OCI-LY3 (cell line): ENCODE measurements at regions not wholly inside any gene's neighbourhood (a gene's known extent, or its start where the extent isn't known, plus 50 kb on each side); places are given as distances from the start of the nearest gene placed in this dataset.

ENCODE experiments used
- H2AFZ ChIP-seq: fragments of 200-600, 300-600 bp; shearing (Covaris generic); 2 replicates; pipeline ENCODE4 v1.6.0; 2014; ENCODE audit warnings: antibody characterized with exemption, low read depth, low read length
- H3K27ac ChIP-seq: fragments of 200-600, 300-600 bp; sonication (generic); 2 replicates; pipeline ENCODE4 v1.5.1; 2014; ENCODE audit warnings: mild to moderate bottlenecking, low read length, moderate library complexity, mixed read lengths
- H3K27me3 ChIP-seq: fragments of 200-600, 300-600 bp; sonication (generic); 2 replicates; pipeline ENCODE4 v1.6.1; 2014; ENCODE audit warnings: low read depth, low read length, mixed read lengths
- H3K36me3 ChIP-seq: fragments of 200-600, 300-600 bp; sonication (generic); replicated peaks from 2 replicates; pipeline ENCODE3; 2014; ENCODE audit warnings: low read depth, low read length, mixed read lengths
- H3K4me1 ChIP-seq: fragments of 300-600, 200-600 bp; sonication (generic); 2 replicates; pipeline ENCODE4 v1.6.1; 2014; ENCODE audit warnings: low read length, mixed read lengths
- H3K4me2 ChIP-seq: fragments of 200-600, 300-600 bp; sonication (generic); 2 replicates; pipeline ENCODE4 v1.6.1; 2014; ENCODE audit warnings: low read length, mixed read lengths
- H3K4me3 ChIP-seq: fragments of 300-600, 200-600 bp; sonication (generic); 2 replicates; pipeline ENCODE4 v1.5.1; 2014; ENCODE audit warnings: antibody characterized with exemption, mild to moderate bottlenecking, low read length, moderate library complexity
- H3K79me2 ChIP-seq: fragments of 300-600, 200-600 bp; shearing (Covaris generic); 2 replicates; pipeline ENCODE4 v1.6.1; 2014; ENCODE audit warnings: mild to moderate bottlenecking, low read length, mixed read lengths
- H3K9ac ChIP-seq: fragments of 300-600, 200-600 bp; shearing (Covaris generic); 2 replicates; pipeline ENCODE4 v1.6.0; 2014; ENCODE audit warnings: mild to moderate bottlenecking, low read length, moderate library complexity
- H3K9me3 ChIP-seq: fragments of 200-600, 300-600 bp; shearing (Covaris generic); 2 replicates; pipeline ENCODE4 v1.6.1; 2014; ENCODE audit warnings: low read length, mixed read lengths; ENCODE audit not compliant: insufficient read depth
- H4K20me1 ChIP-seq: fragments of 200-600, 300-600 bp; sonication (generic); 2 replicates; pipeline ENCODE4 v1.6.1; 2016; ENCODE audit warnings: low read length, mixed read lengths; ENCODE audit not compliant: insufficient read depth
- EZH2phosphoT487 ChIP-seq: fragments of 200-600 bp; shearing (Covaris generic); IDR thresholded peaks from 2 replicates; pipeline ENCODE4 v1.6.1; 2018; ENCODE audit warnings: antibody characterized with exemption, mixed run types, low read depth
- TF ChIP-seq, protein P1 (sequence below): fragments of 200-600, 300-600 bp; sonication (generic); IDR thresholded peaks from 2 replicates; pipeline ENCODE4 v1.5.1; 2014; ENCODE audit warnings: antibody characterized with exemption, low read length, low read depth

DNA sequence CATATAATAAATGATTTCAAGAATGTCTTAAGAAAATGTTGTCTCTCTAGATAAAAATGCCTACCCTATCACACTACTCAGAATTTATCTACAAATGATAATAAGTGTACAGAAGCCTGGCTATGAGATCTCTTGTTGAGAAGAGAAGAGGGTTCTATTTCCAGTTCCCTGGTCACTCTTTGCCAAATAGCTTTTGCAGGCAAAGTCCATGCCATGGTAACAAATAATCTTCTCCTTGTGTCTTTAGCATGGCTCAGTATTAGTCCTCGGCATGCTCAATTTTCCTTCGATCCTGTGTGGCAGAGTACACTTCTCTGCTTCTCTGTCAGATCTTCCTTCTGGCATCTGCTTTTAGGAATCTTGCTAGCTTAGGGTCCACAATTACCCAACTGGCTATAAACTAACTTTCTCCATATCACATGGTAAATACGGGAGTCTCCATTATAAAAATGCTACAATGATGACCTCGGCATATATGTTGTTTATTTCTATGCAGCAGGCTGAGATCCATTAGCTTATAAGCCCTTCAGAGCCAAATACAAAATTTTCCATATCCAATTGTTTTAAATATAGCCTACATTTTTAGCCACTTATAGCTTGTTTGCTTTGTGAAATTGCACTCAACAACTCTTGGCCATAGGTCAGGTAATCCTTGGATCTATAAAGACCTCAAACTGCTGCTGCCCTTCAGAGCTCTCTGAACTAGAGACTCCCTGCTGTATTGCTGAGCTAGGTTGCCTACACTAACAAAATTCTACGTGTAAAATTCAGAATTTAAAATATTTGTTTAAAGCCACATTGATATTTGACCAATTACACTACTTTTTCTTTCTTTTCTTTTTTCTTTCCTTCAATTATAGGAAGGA is 157.5 kb downstream of the FSIP2 start:
- Histone ChIP-seq H2AFZ (no peak overlapping the region), H3K9me3 (no peaks in the 10 kb centered on the region), H3K36me3 (no peaks in the 10 kb centered on the region), H4K20me1 (no peaks in the 10 kb centered on the region), H3K9ac (no peak overlapping the region), H3K4me3 (no peak overlapping the region), H3K27ac (no peak overlapping the region), H3K4me1 (no peaks in the 10 kb centered on the region), H3K4me2 (no peak overlapping the region), H3K79me2 (no peaks in the 10 kb centered on the region), H3K27me3 (no peaks in the 10 kb centered on the region)
- TF ChIP-seq, protein P1, sequence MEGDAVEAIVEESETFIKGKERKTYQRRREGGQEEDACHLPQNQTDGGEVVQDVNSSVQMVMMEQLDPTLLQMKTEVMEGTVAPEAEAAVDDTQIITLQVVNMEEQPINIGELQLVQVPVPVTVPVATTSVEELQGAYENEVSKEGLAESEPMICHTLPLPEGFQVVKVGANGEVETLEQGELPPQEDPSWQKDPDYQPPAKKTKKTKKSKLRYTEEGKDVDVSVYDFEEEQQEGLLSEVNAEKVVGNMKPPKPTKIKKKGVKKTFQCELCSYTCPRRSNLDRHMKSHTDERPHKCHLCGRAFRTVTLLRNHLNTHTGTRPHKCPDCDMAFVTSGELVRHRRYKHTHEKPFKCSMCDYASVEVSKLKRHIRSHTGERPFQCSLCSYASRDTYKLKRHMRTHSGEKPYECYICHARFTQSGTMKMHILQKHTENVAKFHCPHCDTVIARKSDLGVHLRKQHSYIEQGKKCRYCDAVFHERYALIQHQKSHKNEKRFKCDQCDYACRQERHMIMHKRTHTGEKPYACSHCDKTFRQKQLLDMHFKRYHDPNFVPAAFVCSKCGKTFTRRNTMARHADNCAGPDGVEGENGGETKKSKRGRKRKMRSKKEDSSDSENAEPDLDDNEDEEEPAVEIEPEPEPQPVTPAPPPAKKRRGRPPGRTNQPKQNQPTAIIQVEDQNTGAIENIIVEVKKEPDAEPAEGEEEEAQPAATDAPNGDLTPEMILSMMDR: no peak
- TF ChIP-seq EZH2phosphoT487: no peak

DNA sequence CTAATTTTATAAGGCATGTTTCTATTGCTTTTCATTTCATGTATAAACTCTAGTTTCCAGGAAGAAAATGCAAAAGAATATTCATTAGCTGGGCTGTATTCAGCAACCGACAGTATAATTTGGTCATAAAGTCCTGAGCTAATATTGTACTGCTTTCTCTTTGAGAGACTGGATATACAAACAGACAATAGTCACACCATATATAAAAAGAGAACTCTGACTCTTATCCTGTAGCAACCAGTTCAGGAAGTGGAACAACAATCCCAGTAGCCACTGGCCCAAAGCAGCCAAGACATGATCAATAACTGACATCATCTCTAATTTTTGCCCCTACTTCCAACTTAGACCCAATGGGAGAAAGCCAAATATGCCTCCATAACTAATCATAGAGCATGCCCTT is 160.8 kb downstream of the FSIP2 start:
- TF ChIP-seq, protein P1: no peak
- no peak for TF ChIP-seq EZH2phosphoT487
- no peaks in the 10 kb centered on the region for H4K20me1 ChIP-seq

DNA sequence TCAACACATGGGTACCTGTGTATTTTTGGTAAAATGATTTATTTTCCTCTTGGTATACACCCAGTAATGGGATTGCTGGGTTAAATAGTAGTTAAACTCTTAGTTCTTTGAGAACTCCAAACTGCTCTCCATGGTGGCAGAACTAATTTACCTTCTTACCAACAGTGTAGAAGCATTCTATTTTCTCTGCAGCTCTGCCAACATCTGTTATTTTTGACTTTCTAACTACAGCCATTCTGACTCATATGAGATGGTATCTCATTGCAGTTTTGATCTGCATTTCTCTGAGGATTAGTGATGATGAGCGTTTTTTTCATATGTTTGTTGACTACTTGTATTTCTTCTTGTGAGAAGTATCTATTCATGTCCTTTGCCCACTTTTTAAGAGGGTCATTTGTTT is 180.6 kb downstream of the FSIP2 start:
- no peak overlapping the region for H2AFZ ChIP-seq
- no peaks in the 10 kb centered on the region for H3K9me3 ChIP-seq
- H4K20me1 ChIP-seq: no peaks in the 10 kb centered on the region
- H3K36me3 ChIP-seq: no peaks in the 10 kb centered on the region
- no peak overlapping the region for H3K9ac ChIP-seq
- no peaks in the 10 kb centered on the region for H3K27me3 ChIP-seq
- TF ChIP-seq, protein P1: no peak
- no peak for TF ChIP-seq EZH2phosphoT487
- no peak overlapping the region for H3K27ac ChIP-seq
- no peaks in the 10 kb centered on the region for H3K79me2 ChIP-seq
- no peak overlapping the region for H3K4me2 ChIP-seq
- no peaks in the 10 kb centered on the region for H3K4me1 ChIP-seq
- H3K4me3 ChIP-seq: no peak overlapping the region

More for the DNA sequence above, 160.8 kb downstream of the FSIP2 start:
- Histone ChIP-seq H3K9ac (no peak overlapping the region), H3K36me3 (no peaks in the 10 kb centered on the region), H3K4me2 (no peak overlapping the region), H3K4me3 (no peak overlapping the region), H3K27me3 (no peaks in the 10 kb centered on the region), H3K27ac (no peak overlapping the region), H3K9me3 (no peaks in the 10 kb centered on the region), H2AFZ (no peak overlapping the region), H3K79me2 (no peaks in the 10 kb centered on the region), H3K4me1 (no peaks in the 10 kb centered on the region)

DNA sequence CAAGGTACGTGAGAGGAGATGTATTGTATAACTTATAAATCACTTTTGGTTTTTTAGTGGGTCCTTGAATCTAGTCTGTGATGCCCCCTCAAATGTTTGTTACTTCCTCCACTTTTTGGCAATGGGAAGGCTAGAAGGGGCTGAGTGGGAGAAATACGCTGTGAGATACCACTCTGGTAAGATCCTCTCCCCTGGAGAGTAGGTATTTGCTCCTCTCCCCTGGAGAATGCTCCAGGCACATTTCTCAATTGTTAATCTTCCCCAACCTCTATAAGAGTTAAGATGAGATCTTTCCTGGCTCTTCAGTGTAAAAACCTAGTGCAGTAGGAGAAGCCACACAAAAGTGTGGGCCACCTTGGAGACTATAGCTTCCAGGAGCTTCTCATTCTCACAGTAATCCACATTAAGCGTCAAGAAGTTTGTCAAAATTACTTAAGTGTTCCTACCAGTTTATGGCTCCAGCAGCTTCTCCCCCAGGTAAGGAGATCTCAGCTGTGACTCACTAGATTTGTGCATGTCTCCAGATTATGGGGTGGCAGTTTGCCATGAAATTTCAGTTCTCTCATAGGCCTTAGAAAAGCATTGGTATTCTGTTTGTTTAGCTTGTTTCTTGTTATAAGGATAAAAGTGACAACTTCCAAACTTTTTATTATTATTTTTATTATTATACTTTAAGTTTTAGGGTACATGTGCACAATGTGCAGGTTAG is 182.6 kb downstream of the FSIP2 start:
- Histone ChIP-seq H3K27ac (no peak overlapping the region), H3K4me2 (no peak overlapping the region), H4K20me1 (no peaks in the 10 kb centered on the region), H3K4me3 (no peak overlapping the region), H3K27me3 (no peaks in the 10 kb centered on the region), H3K79me2 (no peaks in the 10 kb centered on the region), H2AFZ (no peak overlapping the region), H3K9me3 (no peaks in the 10 kb centered on the region), H3K4me1 (no peaks in the 10 kb centered on the region), H3K9ac (no peak overlapping the region), H3K36me3 (no peaks in the 10 kb centered on the region)
- TF ChIP-seq, protein P1: no peak
- no peak for TF ChIP-seq EZH2phosphoT487
